Activated CD4-positive, alpha-beta T cell treated with anti-CD3 and anti-CD28 coated beads, Interleukin-2, amount 50 U/mL, for 48 hours (primary cell): ENCODE measurements at regions not wholly inside any gene's neighbourhood (a gene's known extent, or its start where the extent isn't known, plus 50 kb on each side); places are given as distances from the start of the nearest gene placed in this dataset.

Experiments
- DNase-seq, 2 experiments: peaks; one replicate each; pipeline ENCODE4 v3.0.0-alpha.2; 2020

GRCh38 chr12:130017591-130018449 is 114.0 kb upstream of the TMEM132D start:
- DNase-seq: no peak

- no peak for DNase-seq
Measured at GRCh38 chr12:130018614-130019013, 114.8 kb upstream of the TMEM132D start.

- peak; percentile 36 to 50 for DNase-seq
Measured at GRCh38 chr12:130026608-130027176, 122.9 kb upstream of the TMEM132D start.

GRCh38 chr12:130027798-130028197 is 124.0 kb upstream of the TMEM132D start:
- no peak for DNase-seq

GRCh38 chr12:130029151-130029550 is 125.3 kb upstream of the TMEM132D start:
- DNase-seq: no peak

- no peak for DNase-seq
Measured at GRCh38 chr12:130031041-130031440, 127.2 kb upstream of the TMEM132D start.

GRCh38 chr12:130031571-130032189 is 127.9 kb upstream of the TMEM132D start:
- DNase-seq: peak; percentile 72 to 78

GRCh38 chr12:130041983-130042812 is 120.1 kb upstream of the FZD10 start:
- DNase-seq: peak; percentile 57 to 65

GRCh38 chr12:130043685-130044406 is 118.4 kb upstream of the FZD10 start:
- DNase-seq: no peak

GRCh38 chr12:130044991-130045621 is 117.2 kb upstream of the FZD10 start:
- DNase-seq: no peak

GRCh38 chr12:130049666-130050065 is 112.6 kb upstream of the FZD10 start:
- DNase-seq: no peak

GRCh38 chr12:130051900-130052299 is 110.4 kb upstream of the FZD10 start:
- DNase-seq: no peak

GRCh38 chr12:130053651-130054069 is 108.6 kb upstream of the FZD10 start:
- DNase-seq: no peak

GRCh38 chr12:130054803-130055202 is 107.5 kb upstream of the FZD10 start:
- DNase-seq: no peak

GRCh38 chr12:130058926-130059472 is 103.3 kb upstream of the FZD10 start:
- no peak for DNase-seq

- DNase-seq: no peak
Measured at GRCh38 chr12:130063866-130064265, 98.4 kb upstream of the FZD10 start.

GRCh38 chr12:130064999-130065398 is 97.3 kb upstream of the FZD10 start:
- DNase-seq: no peak

GRCh38 chr12:130066742-130067141 is 95.5 kb upstream of the FZD10 start:
- no peak for DNase-seq

GRCh38 chr12:130068741-130069140 is 93.5 kb upstream of the FZD10 start:
- DNase-seq: no peak

GRCh38 chr12:130070126-130070611 is 92.1 kb upstream of the FZD10 start:
- DNase-seq: no peak

GRCh38 chr12:130073721-130074120 is 88.5 kb upstream of the FZD10 start:
- no peak for DNase-seq
